ENCODE measurements at regions not wholly inside any gene's neighbourhood (a gene's known extent, or its start where the extent isn't known, plus 50 kb on each side); places are given as distances from the start of the nearest gene placed in this dataset.

- no peak for TF ChIP-seq CTCF (IDR thresholded peaks at IDR 0.05 in 2 of 3, conservative IDR thresholded peaks at IDR 0.05 in 1 of 3; ENCODE audit: borderline replicate concordance in 1 of 3, insufficient read depth in 1 of 3, low read depth in 2 of 3, low read length in 2 of 3)
- no peak for TF ChIP-seq EZH2 (IDR thresholded peaks at IDR 0.05)
- no peak for TF ChIP-seq ZNF274 (IDR thresholded peaks at IDR 0.05; ENCODE audit: low read depth, low read length)
- TF ChIP-seq POLR2A (IDR thresholded peaks at IDR 0.05; ENCODE audit: borderline replicate concordance, extremely low read depth, insufficient read depth, insufficient read length), result no peak
- no peak for TF ChIP-seq ATF3 (IDR thresholded peaks at IDR 0.05)
- TF ChIP-seq RAD21 (IDR thresholded peaks at IDR 0.05; ENCODE audit: low read depth), result no peak
These were observed 93.3 kb downstream of the TNFRSF13B start for GRCh38 chr17:16878606-16879005.

All from HCT116 (cell line).